IMR-90 (cell line): ENCODE measurements at regions not wholly inside any gene's neighbourhood (a gene's known extent, or its start where the extent isn't known, plus 50 kb on each side); places are given as distances from the start of the nearest gene placed in this dataset.

Experiments used
- ATAC-seq: fragments of 200-7000 bp; cut with Tn5 transposase; 2 replicates; pipeline ENCODE4 v1.9.1; 2020; ENCODE audit warnings: low read depth, mild to moderate bottlenecking, moderate library complexity
- BruUV-seq: library from RNA; stranded (reverse); fragments of 400-500 nt; replicated peaks from 2 replicates; lab custom pipeline; 2021; lab: Mats Ljungman, UMichigan
- CTCF ChIA-PET: fragments of 300-600 bp; formaldehyde crosslinking; extraction: SDS; loops from one replicate; lab custom pipeline; 2021; ENCODE audit warnings: antibody characterized with exemption; lab: Yijun Ruan, JAX
- POLR2A ChIA-PET: fragments of 300-600 bp; sonication (Branson Sonifier 250); formaldehyde crosslinking; loops from one replicate; lab custom pipeline; 2022; ENCODE audit warnings: antibody characterized with exemption; ENCODE audit not compliant: unreplicated experiment; lab: Charles Lee
- DNase-seq: peaks from one replicate; pipeline ENCODE4 v3.0.0; 2013
- H2AFZ ChIP-seq: replicated peaks from 2 replicates; pipeline ENCODE3; 2013; ENCODE audit warnings: low read length, mild to moderate bottlenecking; ENCODE audit not compliant: poor library complexity
- H2AK5ac ChIP-seq: 2 replicates; pipeline ENCODE4 v1.6.1; 2013; ENCODE audit warnings: low read depth, low read length, inconsistent platforms
- H2AK9ac ChIP-seq: replicated peaks from 2 replicates; pipeline ENCODE3; 2013; ENCODE audit warnings: mild to moderate bottlenecking, low read depth, low read length, moderate library complexity; ENCODE audit not compliant: poor library complexity
- H2BK120ac ChIP-seq: 2 replicates; pipeline ENCODE4 v1.6.1; 2013; ENCODE audit warnings: low read depth, low read length, inconsistent platforms
- H2BK15ac ChIP-seq: 3 replicates; pipeline ENCODE4 v1.6.1; 2013; ENCODE audit warnings: low read depth, low read length, inconsistent platforms
- H2BK20ac ChIP-seq: 2 replicates; pipeline ENCODE4 v1.6.1; 2013; ENCODE audit warnings: low read depth, mild to moderate bottlenecking, inconsistent platforms, low read length, moderate library complexity
- H2BK5ac ChIP-seq: 2 replicates; pipeline ENCODE4 v1.6.1; 2013; ENCODE audit warnings: mild to moderate bottlenecking, low read depth, low read length, inconsistent platforms; ENCODE audit not compliant: poor library complexity, severe bottlenecking
- H3K14ac ChIP-seq: replicated peaks from 2 replicates; pipeline ENCODE4 v1.6.1; 2013; ENCODE audit warnings: low read depth, low read length, inconsistent platforms
- H3K18ac ChIP-seq: 2 replicates; pipeline ENCODE4 v1.6.1; 2013; ENCODE audit warnings: low read depth, low read length, control low read depth
- H3K23ac ChIP-seq: 2 replicates; pipeline ENCODE4 v1.6.1; 2013; ENCODE audit warnings: low read depth, low read length, inconsistent platforms
- H3K27ac ChIP-seq: 2 replicates; pipeline ENCODE4 v1.5.1; 2013; ENCODE audit warnings: mild to moderate bottlenecking, control low read depth, low read length; ENCODE audit not compliant: insufficient read depth
- H3K27me3 ChIP-seq: 2 replicates; pipeline ENCODE4 v1.6.1; 2013; ENCODE audit warnings: low read length; ENCODE audit not compliant: control insufficient read depth, insufficient read depth
- H3K36me3 ChIP-seq: 2 replicates; pipeline ENCODE4 v1.6.1; 2013; ENCODE audit warnings: low read length, mixed read lengths; ENCODE audit not compliant: control insufficient read depth, insufficient read depth
- H3K4ac ChIP-seq: 2 replicates; pipeline ENCODE4 v1.6.1; 2013; ENCODE audit warnings: low read depth, low read length, inconsistent platforms
- H3K4me1 ChIP-seq: 2 replicates; pipeline ENCODE4 v1.6.1; 2013; ENCODE audit warnings: low read length, mixed read lengths; ENCODE audit not compliant: control insufficient read depth, insufficient read depth
- H3K4me2 ChIP-seq: 2 replicates; pipeline ENCODE4 v1.6.1; 2013; ENCODE audit warnings: low read depth, mild to moderate bottlenecking, control low read depth, low read length, moderate library complexity
- H3K4me3 ChIP-seq: 2 replicates; pipeline ENCODE4 v1.5.1; 2013; ENCODE audit warnings: low read depth, mild to moderate bottlenecking, control low read depth, low read length, moderate library complexity; ENCODE audit not compliant: insufficient read depth
- H3K56ac ChIP-seq: 2 replicates; pipeline ENCODE4 v1.6.1; 2013; ENCODE audit warnings: low read length, inconsistent platforms; ENCODE audit not compliant: insufficient read depth; ENCODE audit errors: extremely low read depth
- H3K79me1 ChIP-seq, 2 experiments: 2 replicates each; pipeline ENCODE4 v1.6.1; 2013; ENCODE audit warnings: low read length in 2 of 2, inconsistent platforms in 1 of 2, low read depth in 1 of 2
- H3K9ac ChIP-seq: 2 replicates; pipeline ENCODE4 v1.6.1; 2013; ENCODE audit warnings: low read depth, low read length, control low read depth
- H3K9me1 ChIP-seq: 2 replicates; pipeline ENCODE4 v1.6.1; 2013; ENCODE audit warnings: low read length, inconsistent platforms; ENCODE audit not compliant: insufficient read depth
- H3K9me3 ChIP-seq: 2 replicates; pipeline ENCODE4 v1.6.1; 2013; ENCODE audit warnings: low read length; ENCODE audit not compliant: control insufficient read depth, insufficient read depth
- H4K20me1 ChIP-seq: 2 replicates; pipeline ENCODE4 v1.6.1; 2013; ENCODE audit warnings: low read length, inconsistent platforms; ENCODE audit not compliant: insufficient read depth
- H4K5ac ChIP-seq: 2 replicates; pipeline ENCODE4 v1.6.1; 2013; ENCODE audit warnings: mild to moderate bottlenecking, low read depth, low read length, control low read depth
- H4K8ac ChIP-seq, 2 experiments: 2 replicates each; pipeline ENCODE4 v1.6.1; 2013; ENCODE audit warnings: low read depth in 2 of 2, low read length in 2 of 2, control low read depth in 1 of 2, inconsistent platforms in 1 of 2
- H4K91ac ChIP-seq: 2 replicates; pipeline ENCODE4 v1.6.1; 2013; ENCODE audit warnings: low read depth, low read length, inconsistent platforms; ENCODE audit not compliant: insufficient read depth
- BHLHE40 ChIP-seq: fragments of 150-350 bp; IDR thresholded peaks from 2 replicates; pipeline ENCODE4 v1.6.1; 2016; ENCODE audit warnings: mild to moderate bottlenecking, low read depth, low read length
- CHD1 ChIP-seq: IDR thresholded peaks from 2 replicates; pipeline ENCODE4 v1.6.1; 2012; ENCODE audit warnings: low read depth, low read length, improper control_type of control experiment
- CTCF ChIP-seq: conservative IDR thresholded peaks from 2 replicates; pipeline ENCODE4 v1.5.1; 2012; ENCODE audit warnings: mild to moderate bottlenecking, low read depth, low read length, improper control_type of control experiment
- FOS ChIP-seq: fragments of 150-350 bp; IDR thresholded peaks from 2 replicates; pipeline ENCODE4 v1.6.1; 2016; ENCODE audit warnings: low read depth, low read length
- MAFK ChIP-seq: IDR thresholded peaks from 2 replicates; pipeline ENCODE4 v1.6.1; 2012; ENCODE audit warnings: low read depth, low read length, improper control_type of control experiment
- MAZ ChIP-seq: IDR thresholded peaks from 2 replicates; pipeline ENCODE4 v1.6.1; 2012; ENCODE audit warnings: low read depth, mild to moderate bottlenecking, low read length, improper control_type of control experiment, moderate library complexity, borderline replicate concordance
- MXI1 ChIP-seq: IDR thresholded peaks from 2 replicates; pipeline ENCODE4 v1.6.1; 2012; ENCODE audit warnings: low read depth, mild to moderate bottlenecking, low read length, moderate library complexity, borderline replicate concordance
- POLR2A ChIP-seq: IDR thresholded peaks from 2 replicates; pipeline ENCODE4 v1.6.1; 2012; ENCODE audit warnings: mild to moderate bottlenecking, low read depth, low read length
- RAD21 ChIP-seq: IDR thresholded peaks from 2 replicates; pipeline ENCODE4 v1.6.1; 2012; ENCODE audit warnings: low read length, improper control_type of control experiment
- RFX5 ChIP-seq: IDR thresholded peaks from 2 replicates; pipeline ENCODE4 v1.8.0; 2012; ENCODE audit warnings: low read depth, mild to moderate bottlenecking, low read length, moderate library complexity
- SMC3 ChIP-seq: fragments of 150-350 bp; IDR thresholded peaks from 2 replicates; pipeline ENCODE4 v1.6.1; 2016; ENCODE audit warnings: low read depth, mild to moderate bottlenecking, antibody characterized with exemption, low read length, moderate library complexity
- dilution Hi-C: fragments of 300-500 bp; cut with HindIII; formaldehyde crosslinking; loops from one replicate; pipeline ENCODE4 v1.14.3; 2018; ENCODE audit warnings: low sequenced_read_pairs; ENCODE audit not compliant: unreplicated experiment
- in situ Hi-C: fragments of 300-500 bp; cut with MboI; formaldehyde crosslinking; loops from 3 replicates; pipeline ENCODE4 v1.14.3; 2019; ENCODE audit warnings: low sequenced_read_pairs, inconsistent platforms, mixed read lengths
- intact Hi-C: fragments of 100-400 bp; cut with micrococcal nuclease; formaldehyde crosslinking; loops from 2 replicates; pipeline ENCODE4 v1.10.0; 2022
- TF ChIP-seq, protein P1 (sequence below): fragments of 150-350 bp; IDR thresholded peaks from 2 replicates; pipeline ENCODE4 v1.6.1; 2017; ENCODE audit warnings: mild to moderate bottlenecking, antibody characterized with exemption, low read length, low read depth

DNA sequence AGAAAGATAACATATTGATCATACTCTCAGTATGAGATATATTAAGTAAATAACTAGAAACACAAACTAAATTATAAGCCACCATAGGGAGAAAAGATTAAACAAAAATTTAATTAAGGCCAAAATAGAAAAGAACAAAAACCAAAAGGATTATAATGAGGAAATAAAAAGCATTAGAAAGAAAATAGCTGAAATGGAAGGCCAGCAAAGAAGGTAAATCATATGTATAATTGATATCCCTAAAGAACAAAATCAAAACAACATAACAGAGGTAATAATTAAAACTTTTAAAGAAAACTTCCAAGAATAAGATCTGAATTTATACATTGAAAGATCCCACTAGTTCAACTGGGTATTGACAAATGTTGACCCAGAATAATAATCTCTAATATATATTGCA is 453.0 kb downstream of the LRRIQ3 start:
- H3K18ac ChIP-seq: no peak overlapping the region
- dilution Hi-C loops (no loop called here), intact Hi-C loops (no loop called here), in situ Hi-C loops (no loop called here)
- H3K9me3 ChIP-seq: peaks cover 10% of the 10 kb centered on the region
- H2BK5ac ChIP-seq: no peak overlapping the region
- no peaks in the 10 kb centered on the region for H3K27me3 ChIP-seq
- H3K4me3 ChIP-seq: no peak overlapping the region
- no peak overlapping the region for H3K27ac ChIP-seq
- H2BK120ac ChIP-seq: no peak overlapping the region
- no peak overlapping the region for H3K23ac ChIP-seq
- no peak overlapping the region for H4K8ac ChIP-seq
- no peaks in the 10 kb centered on the region for H3K4me1 ChIP-seq
- no peak for DNase-seq
- no peak overlapping the region for H3K14ac ChIP-seq
- no peaks in the 10 kb centered on the region for H4K20me1 ChIP-seq
- TF ChIP-seq MAZ (no peak), BHLHE40 (no peak), POLR2A (no peak), CTCF (no peak), RFX5 (no peak), MAFK (no peak), RAD21 (no peak), FOS (no peak), CHD1 (no peak), MXI1 (no peak), SMC3 (no peak)
- TF ChIP-seq, protein P1, sequence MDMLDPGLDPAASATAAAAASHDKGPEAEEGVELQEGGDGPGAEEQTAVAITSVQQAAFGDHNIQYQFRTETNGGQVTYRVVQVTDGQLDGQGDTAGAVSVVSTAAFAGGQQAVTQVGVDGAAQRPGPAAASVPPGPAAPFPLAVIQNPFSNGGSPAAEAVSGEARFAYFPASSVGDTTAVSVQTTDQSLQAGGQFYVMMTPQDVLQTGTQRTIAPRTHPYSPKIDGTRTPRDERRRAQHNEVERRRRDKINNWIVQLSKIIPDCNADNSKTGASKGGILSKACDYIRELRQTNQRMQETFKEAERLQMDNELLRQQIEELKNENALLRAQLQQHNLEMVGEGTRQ: no peak
- no peak overlapping the region for H4K91ac ChIP-seq
- H3K36me3 ChIP-seq: no peaks in the 10 kb centered on the region
- H2BK20ac ChIP-seq: no peak overlapping the region
- ChIA-PET CTCF (no interaction called here), POLR2A (no interaction called here)
- no peak overlapping the region for H2AK5ac ChIP-seq
- H3K4me2 ChIP-seq: no peak overlapping the region
- H3K9me1 ChIP-seq: no peaks in the 10 kb centered on the region
- H2BK15ac ChIP-seq: no peak overlapping the region
- no peak overlapping the region for H2AK9ac ChIP-seq
- BruUV-seq: no TSS peak
- H3K56ac ChIP-seq: no peak overlapping the region
- H3K79me1 ChIP-seq: no peaks in the 10 kb centered on the region
- H2AFZ ChIP-seq: no peak overlapping the region
- H3K9ac ChIP-seq: no peak overlapping the region
- H3K4ac ChIP-seq: no peak overlapping the region
- no peak for ATAC-seq
- no peak overlapping the region for H4K5ac ChIP-seq
